Endothelial cell of umbilical vein (primary cell): ENCODE measurements at regions not wholly inside any gene's neighbourhood (a gene's known extent, or its start where the extent isn't known, plus 50 kb on each side); places are given as distances from the start of the nearest gene placed in this dataset.

Experiments
- BruUV-seq: library from RNA; stranded (reverse); fragments of 400-500 nt; replicated peaks from 2 replicates; lab custom pipeline; 2021; lab: Mats Ljungman, UMichigan
- CTCF ChIA-PET: fragments of 300-600, 350-600 bp; sonication (Branson Sonifier 250); formaldehyde crosslinking; loops from one replicate; lab custom pipeline; 2021; ENCODE audit warnings: antibody characterized with exemption, inconsistent platforms; lab: Charles Lee
- POLR2A ChIA-PET: fragments of 300-600, 350-600 bp; sonication (Branson Sonifier 250); formaldehyde crosslinking; loops from one replicate; lab custom pipeline; 2021; ENCODE audit warnings: antibody characterized with exemption, inconsistent platforms; lab: Charles Lee
- DNase-seq: peaks from one replicate; pipeline ENCODE4 v3.0.0-alpha.2; 2011; ENCODE audit warnings: low read depth, low spot score
- FAIRE-seq: peaks from 2 replicates; lab custom pipeline; 2011; peaks lifted over from hg19 to GRCh38; lab: Jason Lieb, UNC
- H2AFZ ChIP-seq: 2 replicates; pipeline ENCODE4 v1.6.0; 2012; ENCODE audit warnings: low read depth, low read length, control low read depth, inconsistent platforms
- H3K27ac ChIP-seq: 2 replicates; pipeline ENCODE4 v1.5.1; 2011; ENCODE audit warnings: low read depth, mild to moderate bottlenecking, control low read depth, low read length, moderate library complexity; ENCODE audit not compliant: insufficient read depth
- H3K27me3 ChIP-seq, 2 experiments: 2 replicates each; pipeline versions ENCODE4 v1.6.0 to v1.6.1; 2011; ENCODE audit warnings: low read length in 2 of 2, mixed read lengths in 1 of 2; ENCODE audit not compliant: control insufficient read depth in 2 of 2, insufficient read depth in 2 of 2
- H3K36me3 ChIP-seq, 2 experiments: 2 replicates in 1 of 2; 3 replicates in 1 of 2; pipeline ENCODE4 v1.5.1; 2011; ENCODE audit warnings: low read length in 2 of 2, mild to moderate bottlenecking in 1 of 2, moderate library complexity in 1 of 2; ENCODE audit not compliant: control insufficient read depth in 2 of 2, insufficient read depth in 2 of 2; ENCODE audit errors: extremely low read depth in 1 of 2
- H3K4me1 ChIP-seq: 3 replicates; pipeline ENCODE4 v1.5.1; 2011; ENCODE audit warnings: mild to moderate bottlenecking, low read length; ENCODE audit not compliant: control insufficient read depth, insufficient read depth; ENCODE audit errors: extremely low read depth
- H3K4me2 ChIP-seq: 2 replicates; pipeline ENCODE4 v1.6.1; 2011; ENCODE audit warnings: low read length, control low read depth, mixed read lengths; ENCODE audit not compliant: insufficient read depth
- H3K4me3 ChIP-seq, 3 experiments: fragments of 200-600 bp in 1 of 3; sonication (generic), shearing (Covaris generic) in 1 of 3; replicated peaks in 1 of 3; 2 replicates each; pipeline ENCODE4 v1.5.1; 2011 to 2016; ENCODE audit warnings: control low read depth in 3 of 3, low read length in 3 of 3, mild to moderate bottlenecking in 2 of 3, inconsistent platforms in 1 of 3, low read depth in 1 of 3, moderate library complexity in 1 of 3; ENCODE audit not compliant: insufficient read depth in 1 of 3
- H3K79me2 ChIP-seq: 2 replicates; pipeline ENCODE4 v1.6.0; 2012; ENCODE audit warnings: low read length, inconsistent platforms; ENCODE audit not compliant: control insufficient read depth, insufficient read depth
- H3K9ac ChIP-seq: replicated peaks from 2 replicates; pipeline ENCODE3; 2011; ENCODE audit warnings: low read length, control low read depth; ENCODE audit not compliant: insufficient read depth; ENCODE audit errors: extremely low read depth
- H3K9me1 ChIP-seq: replicated peaks from 3 replicates; pipeline ENCODE4 v1.6.0; 2011; ENCODE audit warnings: mild to moderate bottlenecking, low read length; ENCODE audit not compliant: control insufficient read depth, insufficient read depth; ENCODE audit errors: extremely low read depth
- H3K9me3 ChIP-seq: replicated peaks from 2 replicates; pipeline ENCODE4 v1.5.1; 2012; ENCODE audit warnings: low read length, inconsistent platforms; ENCODE audit not compliant: control insufficient read depth, insufficient read depth
- H4K20me1 ChIP-seq: replicated peaks from 2 replicates; pipeline ENCODE3; 2011; ENCODE audit warnings: mild to moderate bottlenecking, low read length; ENCODE audit not compliant: control insufficient read depth, insufficient read depth; ENCODE audit errors: extremely low read depth
- CTCF ChIP-seq, 2 donors: IDR thresholded peaks; 1 replicate in 1 of 2; 2 replicates in 1 of 2; pipeline ENCODE4 v1.5.1; 2011; ENCODE audit warnings: low read length in 2 of 2, mild to moderate bottlenecking in 2 of 2, moderate library complexity in 2 of 2, control low read depth in 1 of 2, inconsistent platforms in 1 of 2, low read depth in 1 of 2; ENCODE audit not compliant: insufficient read depth in 1 of 2; ENCODE audit errors: extremely low read depth in 1 of 2
- EZH2 ChIP-seq: IDR thresholded peaks from 2 replicates; pipeline ENCODE4 v1.6.1; 2012; ENCODE audit warnings: borderline replicate concordance, low read depth, mild to moderate bottlenecking, moderate library complexity, low read length, inconsistent platforms; ENCODE audit not compliant: severe bottlenecking
- FOS ChIP-seq: IDR thresholded peaks from 2 replicates; pipeline ENCODE4 v1.6.1; 2011; ENCODE audit warnings: mild to moderate bottlenecking, low read length, moderate library complexity, borderline replicate concordance; ENCODE audit not compliant: insufficient read depth
- GATA2 ChIP-seq: IDR thresholded peaks from 2 replicates; pipeline ENCODE4 v1.7.0; 2011; ENCODE audit warnings: low read depth, mild to moderate bottlenecking, moderate library complexity, mixed read lengths, low read length; ENCODE audit not compliant: insufficient read length, insufficient read depth
- JUN ChIP-seq: IDR thresholded peaks from 2 replicates; pipeline ENCODE4 v1.6.1; 2011; ENCODE audit warnings: borderline replicate concordance, low read depth; ENCODE audit not compliant: insufficient read length, insufficient read depth
- MAX ChIP-seq: IDR thresholded peaks from 2 replicates; pipeline ENCODE4 v1.6.1; 2011; ENCODE audit not compliant: insufficient read depth, insufficient read length
- MYC ChIP-seq: IDR thresholded peaks from one replicate; pipeline ENCODE4 v1.6.1; 2011; ENCODE audit warnings: mild to moderate bottlenecking, low read depth, low read length
- POLR2A ChIP-seq: IDR thresholded peaks from 2 replicates; pipeline ENCODE4 v1.6.1; 2012; ENCODE audit warnings: low read depth, mild to moderate bottlenecking, control low read depth, low read length
- POLR2AphosphoS5 ChIP-seq: IDR thresholded peaks from 2 replicates; pipeline ENCODE4 v1.6.1; 2012; ENCODE audit warnings: low read depth, mild to moderate bottlenecking, control low read depth, low read length, moderate library complexity; ENCODE audit not compliant: insufficient read depth
- dilution Hi-C: fragments of 300-500 bp; cut with MboI; formaldehyde crosslinking; loops from one replicate; pipeline ENCODE4 v1.15.0; 2019; ENCODE audit warnings: low sequenced_read_pairs; ENCODE audit not compliant: extremely low pct_ligation_motif_present
- intact Hi-C: fragments of 100-400 bp; cut with micrococcal nuclease; formaldehyde crosslinking; loops from one replicate; pipeline ENCODE4 v1.10.0; 2022

GRCh38 chr2:17271416-17271815 lies 246.8 kb downstream of the RAD51AP2 start:
- FAIRE-seq = no peak
- no TSS peak for BruUV-seq

More at GRCh38 chr2:17271416-17271815, 246.8 kb downstream of the RAD51AP2 start:
- no peak for TF ChIP-seq FOS
- TF ChIP-seq GATA2 = no peak
- TF ChIP-seq EZH2 = no peak
- no peak for TF ChIP-seq MYC
- no peak for TF ChIP-seq POLR2A
- no peak for TF ChIP-seq JUN
- no peak for TF ChIP-seq CTCF (IDR thresholded peaks at IDR 0.05; ENCODE audit: extremely low read depth in 1 of 2, insufficient read depth in 1 of 2, low read depth in 1 of 2, low read length in 2 of 2)
- TF ChIP-seq MAX = no peak
- TF ChIP-seq POLR2AphosphoS5 = no peak
- Histone ChIP-seq H3K36me3 (no peaks in the 10 kb centered on the region), H4K20me1 (no peaks in the 10 kb centered on the region), H3K4me1 (no peaks in the 10 kb centered on the region), H3K4me3 (no peak overlapping the region), H3K27ac (no peak overlapping the region), H3K9me1 (no peaks in the 10 kb centered on the region), H2AFZ (no peak overlapping the region), H3K27me3 (no peaks in the 10 kb centered on the region), H3K9me3 (no peaks in the 10 kb centered on the region), H3K9ac (no peak overlapping the region), H3K4me2 (no peak overlapping the region), H3K79me2 (no peaks in the 10 kb centered on the region)
- dilution Hi-C loops = no loop called here
- CTCF ChIA-PET = no interaction called here
- DNase-seq = no peak
- intact Hi-C loops = no loop called here
- POLR2A ChIA-PET = no interaction called here
